GM12891 (cell line): ENCODE measurements at regions not wholly inside any gene's neighbourhood (a gene's known extent, or its start where the extent isn't known, plus 50 kb on each side); places are given as distances from the start of the nearest gene placed in this dataset.

Experiments used
- POLR2A ChIP-seq: IDR thresholded peaks from 2 replicates; pipeline ENCODE4 v1.6.1; 2011; ENCODE audit warnings: low read depth, low read length, control low read depth
- POLR2AphosphoS5 ChIP-seq: IDR thresholded peaks from 2 replicates; pipeline ENCODE4 v1.6.1; 2011; ENCODE audit warnings: low read depth, low read length, control low read depth
- SPI1 ChIP-seq: IDR thresholded peaks from 2 replicates; pipeline ENCODE4 v1.6.1; 2011; ENCODE audit warnings: low read depth, low read length, control low read depth
- TAF1 ChIP-seq: IDR thresholded peaks from 2 replicates; pipeline ENCODE4 v1.6.1; 2011; ENCODE audit warnings: low read depth, low read length, control low read depth

GRCh38 chr9:79501546-79501945 is 70.2 kb upstream of the TLE4 start:
- no peak for TF ChIP-seq POLR2A
- no peak for TF ChIP-seq POLR2AphosphoS5
- TF ChIP-seq SPI1: no peak
- no peak for TF ChIP-seq TAF1
